GM10248 (cell line): ENCODE measurements at regions not wholly inside any gene's neighbourhood (a gene's known extent, or its start where the extent isn't known, plus 50 kb on each side); places are given as distances from the start of the nearest gene placed in this dataset.

Experiments used
- CTCF ChIA-PET: fragments of 300-600 bp; sonication (Branson Sonifier 250); formaldehyde crosslinking; extraction: SDS; loops from one replicate; lab custom pipeline; 2021; ENCODE audit warnings: antibody characterized with exemption; lab: Yijun Ruan, JAX
- POLR2A ChIA-PET: fragments of 350-650 bp; sonication (Branson Sonifier 250); formaldehyde crosslinking; extraction: SDS; loops from one replicate; lab custom pipeline; 2020; ENCODE audit warnings: antibody characterized with exemption; lab: Yijun Ruan, JAX
- DNase-seq: peaks from one replicate; pipeline ENCODE4 v3.0.0; 2012; ENCODE audit errors: extremely low spot score
- TF ChIP-seq, protein P1 (sequence below): IDR thresholded peaks from 2 replicates; pipeline ENCODE4 v1.5.1; 2012; ENCODE audit warnings: mild to moderate bottlenecking, low read depth; ENCODE audit errors: extremely low read depth, missing control alignments, control extremely low read depth

GRCh38 chr11:44512818-44513217 is 52.6 kb upstream of the CD82 start:
- POLR2A ChIA-PET, result no interaction called here
- CTCF ChIA-PET, result interaction anchor here (0.9 to 1.6 kb wide), 2 partner anchors 9 to 11 kb away, joined by 3 to 6 read pairs; no protein-coding TSS in a partner anchor
- TF ChIP-seq, protein P1, sequence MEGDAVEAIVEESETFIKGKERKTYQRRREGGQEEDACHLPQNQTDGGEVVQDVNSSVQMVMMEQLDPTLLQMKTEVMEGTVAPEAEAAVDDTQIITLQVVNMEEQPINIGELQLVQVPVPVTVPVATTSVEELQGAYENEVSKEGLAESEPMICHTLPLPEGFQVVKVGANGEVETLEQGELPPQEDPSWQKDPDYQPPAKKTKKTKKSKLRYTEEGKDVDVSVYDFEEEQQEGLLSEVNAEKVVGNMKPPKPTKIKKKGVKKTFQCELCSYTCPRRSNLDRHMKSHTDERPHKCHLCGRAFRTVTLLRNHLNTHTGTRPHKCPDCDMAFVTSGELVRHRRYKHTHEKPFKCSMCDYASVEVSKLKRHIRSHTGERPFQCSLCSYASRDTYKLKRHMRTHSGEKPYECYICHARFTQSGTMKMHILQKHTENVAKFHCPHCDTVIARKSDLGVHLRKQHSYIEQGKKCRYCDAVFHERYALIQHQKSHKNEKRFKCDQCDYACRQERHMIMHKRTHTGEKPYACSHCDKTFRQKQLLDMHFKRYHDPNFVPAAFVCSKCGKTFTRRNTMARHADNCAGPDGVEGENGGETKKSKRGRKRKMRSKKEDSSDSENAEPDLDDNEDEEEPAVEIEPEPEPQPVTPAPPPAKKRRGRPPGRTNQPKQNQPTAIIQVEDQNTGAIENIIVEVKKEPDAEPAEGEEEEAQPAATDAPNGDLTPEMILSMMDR, result no peak
- no peak for DNase-seq

DNA sequence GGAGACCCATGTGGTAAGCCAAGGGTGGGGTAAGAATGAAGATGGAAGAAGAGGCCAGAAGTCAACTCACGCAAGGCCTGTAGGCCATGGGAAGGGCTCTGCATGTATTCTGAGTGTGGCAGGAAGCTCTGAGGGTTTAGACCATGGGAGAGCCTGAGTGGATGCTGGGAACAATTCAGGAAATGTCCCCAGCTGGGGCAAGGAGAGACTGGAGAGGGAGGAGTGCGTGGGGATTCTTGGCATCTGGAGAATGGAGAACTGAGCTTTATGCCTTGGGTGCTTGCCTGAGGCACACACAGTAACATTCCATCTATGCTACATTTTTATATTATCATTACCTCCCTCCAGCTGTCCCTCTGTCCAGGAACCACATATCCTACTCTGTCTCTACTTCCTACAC is 50.4 kb upstream of the CD82 start:
- ChIA-PET CTCF (no interaction called here), POLR2A (no interaction called here)
- DNase-seq, result no peak
- TF ChIP-seq, protein P1, result no peak
